ENCODE measurements at regions not wholly inside any gene's neighbourhood (a gene's known extent, or its start where the extent isn't known, plus 50 kb on each side); places are given as distances from the start of the nearest gene placed in this dataset.

GRCh38 chr3:75061806-75062205 is 447.3 kb upstream of the CNTN3 start:
- TF ChIP-seq CTCF (conservative IDR thresholded peaks at IDR 0.05; ENCODE audit: low read depth, low read length) (no peak), POLR2A (IDR thresholded peaks at IDR 0.05; ENCODE audit: low read depth, low read length) (no peak), CHD1 (IDR thresholded peaks at IDR 0.05; ENCODE audit: low read depth, low read length) (no peak), RFX5 (IDR thresholded peaks at IDR 0.05; ENCODE audit: low read depth, low read length) (no peak)
- TF ChIP-seq, protein P1, sequence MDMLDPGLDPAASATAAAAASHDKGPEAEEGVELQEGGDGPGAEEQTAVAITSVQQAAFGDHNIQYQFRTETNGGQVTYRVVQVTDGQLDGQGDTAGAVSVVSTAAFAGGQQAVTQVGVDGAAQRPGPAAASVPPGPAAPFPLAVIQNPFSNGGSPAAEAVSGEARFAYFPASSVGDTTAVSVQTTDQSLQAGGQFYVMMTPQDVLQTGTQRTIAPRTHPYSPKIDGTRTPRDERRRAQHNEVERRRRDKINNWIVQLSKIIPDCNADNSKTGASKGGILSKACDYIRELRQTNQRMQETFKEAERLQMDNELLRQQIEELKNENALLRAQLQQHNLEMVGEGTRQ (IDR thresholded peaks at IDR 0.05; ENCODE audit: low read depth, low read length), result no peak

All from IMR-90 (cell line).